ENCODE measurements at regions not wholly inside any gene's neighbourhood (a gene's known extent, or its start where the extent isn't known, plus 50 kb on each side); places are given as distances from the start of the nearest gene placed in this dataset.
A peak's percentile ranks its signal among the peaks of the same experiment; 100 is the strongest.
"Not testable (repeated sequence)": the region's sequence is repeated elsewhere in the genome, so short reads cannot be mapped to it uniquely, and the experiment has no call there.

- no peak for DNase-seq
- TF ChIP-seq GATA1 (IDR thresholded peaks at IDR 0.05; ENCODE audit: low read depth, low read length) (no peak), POLR2A (IDR thresholded peaks at IDR 0.05; ENCODE audit: low read length) (no peak)
These were observed 709.1 kb upstream of the FAM241A start for GRCh38 chr4:111435986-111436744.

- DNase-seq, result no peak
- TF ChIP-seq POLR2A (IDR thresholded peaks at IDR 0.05; ENCODE audit: low read length) (no peak), GATA1 (IDR thresholded peaks at IDR 0.05; ENCODE audit: low read depth, low read length) (no peak)
These were observed 703.6 kb upstream of the FAM241A start for GRCh38 chr4:111441687-111442086.

GRCh38 chr4:111444836-111445235, 700.4 kb upstream of the FAM241A start:
- not testable (repeated sequence) for DNase-seq

- DNase-seq, result no peak
- TF ChIP-seq GATA1 (IDR thresholded peaks at IDR 0.05; ENCODE audit: low read depth, low read length) (no peak), POLR2A (IDR thresholded peaks at IDR 0.05; ENCODE audit: low read length) (no peak)
These were observed 695.6 kb upstream of the FAM241A start for GRCh38 chr4:111449657-111450056.

- TF ChIP-seq POLR2A (IDR thresholded peaks at IDR 0.05; ENCODE audit: low read length) (no peak), GATA1 (IDR thresholded peaks at IDR 0.05; ENCODE audit: low read depth, low read length) (no peak)
- no peak for DNase-seq
These were observed 694.4 kb upstream of the FAM241A start for GRCh38 chr4:111450867-111451266.

GRCh38 chr4:111453216-111453615, 692.0 kb upstream of the FAM241A start:
- no peak for DNase-seq
- TF ChIP-seq GATA1 (IDR thresholded peaks at IDR 0.05; ENCODE audit: low read depth, low read length), result no peak
- TF ChIP-seq POLR2A (IDR thresholded peaks at IDR 0.05; ENCODE audit: low read length), result no peak

DNA sequence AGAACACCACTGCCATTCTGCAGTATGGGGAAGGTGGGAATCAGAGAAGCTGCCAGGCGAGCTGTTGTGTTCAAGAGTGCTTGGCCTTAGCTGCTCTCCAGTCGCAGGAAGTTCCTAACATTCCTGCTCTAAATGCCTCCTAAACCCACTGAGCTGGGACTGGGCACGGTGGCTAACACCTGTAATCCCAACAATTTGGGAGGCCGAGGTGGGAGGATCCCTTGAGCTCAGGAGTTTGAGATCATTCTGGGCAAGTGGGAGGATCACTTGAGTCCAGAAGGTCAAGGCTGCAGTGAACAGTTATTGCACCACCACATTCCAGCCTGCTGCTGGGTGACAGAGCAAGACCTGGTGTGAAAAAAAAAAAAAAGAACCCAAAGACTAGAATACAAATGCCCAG, 690.3 kb upstream of the FAM241A start:
- no peak for DNase-seq
- TF ChIP-seq GATA1 (IDR thresholded peaks at IDR 0.05; ENCODE audit: low read depth, low read length) (no peak), POLR2A (IDR thresholded peaks at IDR 0.05; ENCODE audit: low read length) (no peak)

DNA sequence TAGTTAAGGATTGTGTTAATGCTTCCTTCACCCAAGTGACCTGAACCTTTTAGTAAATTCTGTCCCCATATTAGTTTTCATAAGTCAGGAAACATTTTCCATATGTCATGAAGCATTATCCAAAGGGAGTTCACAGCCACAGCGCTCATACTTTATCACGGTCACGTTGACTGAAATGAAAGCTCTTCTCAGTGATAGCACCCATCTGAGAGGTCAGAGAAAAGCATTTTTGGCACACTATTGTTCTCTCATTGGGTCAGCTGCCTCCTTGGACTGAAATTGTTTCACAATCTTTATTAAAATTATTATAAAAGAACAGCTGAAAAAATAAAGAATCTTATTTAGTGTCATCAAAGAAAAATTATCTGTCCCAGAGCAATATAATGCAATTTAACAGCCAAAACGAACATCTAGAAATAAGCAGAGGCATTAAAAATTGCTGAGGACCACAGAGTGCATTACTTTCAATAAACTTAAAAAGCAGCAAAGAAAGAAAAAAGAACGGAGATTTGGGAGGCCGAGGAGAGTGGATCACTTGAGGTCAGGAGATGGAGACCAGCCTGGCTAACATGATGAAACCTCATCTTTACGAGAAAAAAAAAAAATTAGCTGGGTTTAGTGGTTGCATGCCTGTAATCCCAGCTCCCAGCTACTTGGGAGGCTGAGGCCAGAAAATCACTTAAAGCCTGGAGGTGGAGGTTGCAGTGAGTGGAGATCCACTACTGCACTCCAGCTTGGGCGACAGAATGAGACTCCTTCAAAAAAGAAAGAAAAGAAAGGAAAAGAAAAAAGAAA, 680.8 kb upstream of the FAM241A start:
- no peak for DNase-seq
- TF ChIP-seq POLR2A (IDR thresholded peaks at IDR 0.05; ENCODE audit: low read length) (no peak), GATA1 (IDR thresholded peaks at IDR 0.05; ENCODE audit: low read depth, low read length) (no peak)

GRCh38 chr4:111466811-111467604, 678.2 kb upstream of the FAM241A start:
- DNase-seq, result no peak
- TF ChIP-seq GATA1 (IDR thresholded peaks at IDR 0.05; ENCODE audit: low read depth, low read length) (no peak), POLR2A (IDR thresholded peaks at IDR 0.05; ENCODE audit: low read length) (no peak)

DNA sequence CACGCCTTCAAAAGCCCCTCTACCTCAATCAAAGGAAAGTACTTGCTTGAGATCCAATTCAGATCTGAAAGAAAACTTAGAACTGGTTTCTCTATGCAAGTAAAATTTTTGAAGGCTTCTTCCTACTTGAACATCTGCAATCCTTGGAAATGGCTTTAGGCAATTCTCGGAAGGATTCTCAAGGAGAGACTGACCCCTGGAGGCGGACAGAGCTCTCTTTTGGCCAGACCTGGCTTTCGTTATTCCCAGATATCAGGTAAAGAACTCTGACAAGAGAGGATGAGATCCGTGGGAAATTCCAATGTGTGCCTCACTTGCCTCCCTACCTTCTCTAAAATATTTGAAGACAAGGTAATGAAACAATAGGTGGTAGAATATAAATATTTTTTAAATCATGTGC, 670.3 kb upstream of the FAM241A start:
- DNase-seq, result peak in 1 of 2 experiments; percentile 10
- TF ChIP-seq GATA1 (IDR thresholded peaks at IDR 0.05; ENCODE audit: low read depth, low read length), result no peak
- no peak for TF ChIP-seq POLR2A (IDR thresholded peaks at IDR 0.05; ENCODE audit: low read length)

GRCh38 chr4:111475666-111476065, 669.6 kb upstream of the FAM241A start:
- DNase-seq, result no peak
- TF ChIP-seq POLR2A (IDR thresholded peaks at IDR 0.05; ENCODE audit: low read length) (no peak), GATA1 (IDR thresholded peaks at IDR 0.05; ENCODE audit: low read depth, low read length) (no peak)

DNA sequence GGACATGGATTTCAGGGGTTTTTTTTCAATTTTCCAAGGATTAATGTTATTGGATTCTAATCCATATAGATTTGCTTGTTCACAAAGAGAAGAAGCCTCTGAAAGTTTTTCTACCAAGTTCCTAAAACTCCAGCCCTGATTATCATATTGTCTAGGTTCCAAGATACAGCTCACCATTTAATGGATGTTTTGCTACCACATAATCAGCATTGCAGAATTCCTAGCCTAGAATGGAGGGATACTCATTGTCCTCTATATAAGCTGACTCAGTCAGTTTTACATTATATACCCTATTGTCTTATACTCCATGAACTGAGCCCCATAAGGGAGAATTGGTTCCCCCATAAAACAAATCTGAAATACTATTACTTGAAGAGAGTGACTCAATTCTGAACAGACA, 664.7 kb upstream of the FAM241A start:
- TF ChIP-seq POLR2A (IDR thresholded peaks at IDR 0.05; ENCODE audit: low read length), result no peak
- no peak for TF ChIP-seq GATA1 (IDR thresholded peaks at IDR 0.05; ENCODE audit: low read depth, low read length)
- no peak for DNase-seq

DNA sequence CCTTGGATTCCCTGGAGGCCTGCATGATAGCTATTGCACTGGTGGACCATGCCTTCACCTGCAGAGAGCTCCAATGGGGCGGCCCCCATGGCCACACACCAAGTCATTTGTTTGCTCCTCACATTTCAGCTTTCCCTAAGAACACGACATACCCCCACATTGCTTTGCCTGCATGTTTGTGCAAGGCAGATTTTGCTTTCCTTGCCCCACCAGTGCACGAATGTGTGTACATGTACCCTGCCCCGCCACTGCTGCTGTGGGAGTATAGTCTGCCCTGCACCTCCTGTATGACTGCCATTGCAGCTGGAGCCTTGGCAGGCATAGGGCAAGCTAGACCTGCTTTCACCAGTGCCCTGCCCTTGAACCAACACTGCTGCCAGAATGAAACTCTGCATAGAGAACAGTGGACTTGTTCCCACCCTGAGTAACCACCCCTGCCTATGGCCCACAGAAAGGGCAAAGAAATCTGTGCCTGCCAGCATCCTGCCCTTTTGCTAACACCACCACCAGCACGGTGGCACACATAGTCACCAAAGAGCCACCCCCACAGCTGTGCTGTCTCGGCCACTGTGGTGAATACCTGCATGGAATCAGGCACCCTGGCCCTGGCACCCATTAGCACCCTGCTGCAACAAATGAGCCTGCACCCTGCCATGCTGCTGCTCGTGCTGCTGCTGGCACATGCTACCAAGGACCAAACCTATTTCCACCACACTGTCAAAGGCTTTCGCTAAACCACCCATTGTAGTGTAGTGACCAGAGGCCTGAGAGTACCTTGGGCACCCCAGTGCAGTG, 661.7 kb upstream of the FAM241A start:
- TF ChIP-seq GATA1 (IDR thresholded peaks at IDR 0.05; ENCODE audit: low read depth, low read length) (no peak), POLR2A (IDR thresholded peaks at IDR 0.05; ENCODE audit: low read length) (no peak)
- no peak for DNase-seq
